CD4-positive, alpha-beta T cell (primary cell): ENCODE measurements at regions not wholly inside any gene's neighbourhood (a gene's known extent, or its start where the extent isn't known, plus 50 kb on each side); places are given as distances from the start of the nearest gene placed in this dataset.

ENCODE experiments used
- ATAC-seq: fragments of 200-7000 bp; cut with Tn5 transposase; one replicate; pipeline ENCODE4 v1.10.0; 2022; ENCODE audit warnings: mild to moderate bottlenecking; ENCODE audit not compliant: poor library complexity
- CTCF ChIA-PET: fragments of 350-600 bp; sonication (Branson Sonifier 250); formaldehyde crosslinking; loops from one replicate; lab custom pipeline; 2021; ENCODE audit warnings: antibody characterized with exemption, inconsistent platforms; lab: Charles Lee
- POLR2A ChIA-PET: fragments of 350-600 bp; sonication (Branson Sonifier 250); formaldehyde crosslinking; loops from one replicate; lab custom pipeline; 2021; ENCODE audit warnings: antibody characterized with exemption, inconsistent platforms; lab: Charles Lee
- DNase-seq, 14 experiments: peaks; one replicate each; pipeline ENCODE4 v3.0.0-alpha.2; 2013 to 2020; ENCODE audit warnings: mixed read lengths in 2 of 14
- H3K27ac ChIP-seq, 2 donors: one replicate each; pipeline versions ENCODE4 v1.5.1 to v1.7.0; 2013; ENCODE audit warnings: low read length in 2 of 2, low read depth in 1 of 2, mild to moderate bottlenecking in 1 of 2
- H3K27me3 ChIP-seq, 2 experiments: 1 replicate in 1 of 2; 2 replicates in 1 of 2; pipeline versions ENCODE4 v1.6.1 to v1.7.0; 2013; ENCODE audit warnings: low read length in 2 of 2, control low read depth in 1 of 2, mild to moderate bottlenecking in 1 of 2, moderate library complexity in 1 of 2; ENCODE audit not compliant: insufficient read depth in 2 of 2, control insufficient read depth in 1 of 2
- H3K36me3 ChIP-seq: one replicate; pipeline ENCODE4 v1.6.1; 2013; ENCODE audit warnings: low read length, control low read depth; ENCODE audit not compliant: insufficient read depth
- H3K4me1 ChIP-seq: one replicate; pipeline ENCODE4 v1.6.1; 2013; ENCODE audit warnings: low read length, control low read depth; ENCODE audit not compliant: insufficient read depth
- H3K4me3 ChIP-seq: one replicate; pipeline ENCODE4 v1.5.1; 2013; ENCODE audit warnings: mild to moderate bottlenecking, low read length, moderate library complexity
- H3K9me3 ChIP-seq, 2 experiments: 1 replicate in 1 of 2; 2 replicates in 1 of 2; pipeline versions ENCODE4 v1.6.1 to v1.7.0; 2013; ENCODE audit warnings: low read length in 2 of 2, mild to moderate bottlenecking in 2 of 2, control low read depth in 1 of 2, moderate library complexity in 1 of 2; ENCODE audit not compliant: control insufficient read depth in 1 of 2, insufficient read depth in 1 of 2
- H3K27ac Mint-ChIP-seq: one replicate; pipeline ENCODE4 v1.8.0; 2020; ENCODE audit warnings: mixed read lengths
- H3K27me3 Mint-ChIP-seq: one replicate; pipeline ENCODE4 v1.8.0; 2021; ENCODE audit warnings: mixed read lengths
- H3K36me3 Mint-ChIP-seq: one replicate; pipeline ENCODE4 v1.8.0; 2021; ENCODE audit warnings: low read depth, mixed read lengths
- H3K4me1 Mint-ChIP-seq: one replicate; pipeline ENCODE4 v1.8.0; 2021; ENCODE audit warnings: low read depth, mixed read lengths
- H3K4me3 Mint-ChIP-seq: one replicate; pipeline ENCODE4 v1.8.0; 2020; ENCODE audit warnings: mild to moderate bottlenecking, mixed read lengths
- H3K9me3 Mint-ChIP-seq: one replicate; pipeline ENCODE4 v1.8.0; 2020; ENCODE audit warnings: mixed read lengths
- CTCF ChIP-seq: fragments of 200-600 bp; IDR thresholded peaks from one replicate; pipeline ENCODE4 v1.8.0; 2022; ENCODE audit warnings: antibody characterized with exemption, mild to moderate bottlenecking
- intact Hi-C, 2 experiments: fragments of 100-400 bp; cut with DNase I in 1 of 2; cut with micrococcal nuclease in 1 of 2; formaldehyde crosslinking; loops; one replicate each; pipeline versions ENCODE4 v1.15.1 to v1.9.0; 2023 to 2025; cut with DNase I, micrococcal nuclease

GRCh38 chr3:124577494-124578167, 152.6 kb upstream of the UMPS start:
- no peak overlapping the region for H3K4me3 ChIP-seq
- Mint-ChIP-seq H3K4me3 (no peak overlapping the region), H3K36me3 (no peaks in the 10 kb centered on the region), H3K4me1 (no peaks in the 10 kb centered on the region), H3K9me3 (no peaks in the 10 kb centered on the region), H3K27ac (no peak overlapping the region), H3K27me3 (peaks cover 20% of the 10 kb centered on the region)
- H3K4me1 ChIP-seq = no peaks in the 10 kb centered on the region
- intact Hi-C loops = no loop called here
- no peak overlapping the region for H3K27ac ChIP-seq
- CTCF ChIA-PET = no interaction called here
- no peaks in the 10 kb centered on the region for H3K9me3 ChIP-seq
- POLR2A ChIA-PET = no interaction called here
- H3K27me3 ChIP-seq = peaks cover 0 to 3% of the 10 kb centered on the region in 2 experiments
- no peak for ATAC-seq
- TF ChIP-seq CTCF = no peak
- no peaks in the 10 kb centered on the region for H3K36me3 ChIP-seq
- no peak for DNase-seq

- TF ChIP-seq CTCF = no peak
- Histone ChIP-seq H3K4me3 (no peak overlapping the region), H3K27ac (no peak overlapping the region), H3K4me1 (peaks cover 7% of the 10 kb centered on the region), H3K9me3 (no peaks in the 10 kb centered on the region), H3K27me3 (peaks cover 7 to 12% of the 10 kb centered on the region in 2 experiments), H3K36me3 (no peaks in the 10 kb centered on the region)
- CTCF ChIA-PET = no interaction called here
- peaks cover 35% of the 10 kb centered on the region for H3K27me3 Mint-ChIP-seq
- intact Hi-C loops = no loop called here
- no peak overlapping the region for H3K27ac Mint-ChIP-seq
- H3K36me3 Mint-ChIP-seq = no peaks in the 10 kb centered on the region
- ATAC-seq (no peak), DNase-seq (no peak)
- POLR2A ChIA-PET = no interaction called here
- peaks cover 12% of the 10 kb centered on the region for H3K4me1 Mint-ChIP-seq
- H3K4me3 Mint-ChIP-seq = no peak overlapping the region
- H3K9me3 Mint-ChIP-seq = no peaks in the 10 kb centered on the region
Measured at GRCh38 chr3:124579641-124580040, 150.6 kb upstream of the UMPS start.

- H3K4me1 Mint-ChIP-seq = peaks cover 24% of the 10 kb centered on the region
- H3K27me3 Mint-ChIP-seq = peaks cover 55% of the 10 kb centered on the region
- ChIA-PET CTCF (no interaction called here), POLR2A (no interaction called here)
- Histone ChIP-seq H3K9me3 (peaks cover 0 to 7% of the 10 kb centered on the region in 2 experiments), H3K27ac (no peak overlapping the region), H3K4me3 (no peak overlapping the region), H3K27me3 (peaks cover 24 to 30% of the 10 kb centered on the region in 2 experiments), H3K36me3 (no peaks in the 10 kb centered on the region), H3K4me1 (peaks cover 20% of the 10 kb centered on the region)
- intact Hi-C loops = no loop called here
- H3K4me3 Mint-ChIP-seq = no peak overlapping the region
- H3K9me3 Mint-ChIP-seq = no peaks in the 10 kb centered on the region
- no peak overlapping the region for H3K27ac Mint-ChIP-seq
- no peak for TF ChIP-seq CTCF
- H3K36me3 Mint-ChIP-seq = no peaks in the 10 kb centered on the region
- ATAC-seq = no peak
- DNase-seq = peak in 1 of 14 experiments; percentile 5
Measured at GRCh38 chr3:124582196-124582595, 148.1 kb upstream of the UMPS start.
